H1 (cell line): ENCODE measurements at regions not wholly inside any gene's neighbourhood (a gene's known extent, or its start where the extent isn't known, plus 50 kb on each side); places are given as distances from the start of the nearest gene placed in this dataset.

Experiments
- CTCF ChIA-PET: fragments of 300-600 bp; sonication (Branson Sonifier 250); formaldehyde crosslinking; loops from one replicate; lab custom pipeline; 2021; ENCODE audit not compliant: partially characterized antibody; lab: Charles Lee
- POLR2A ChIA-PET: fragments of 300-600 bp; sonication (Branson Sonifier 250); formaldehyde crosslinking; loops from one replicate; lab custom pipeline; 2021; ENCODE audit warnings: inconsistent platforms; ENCODE audit not compliant: partially characterized antibody; lab: Charles Lee
- DNase-seq, 2 experiments: peaks; one replicate each; pipeline versions ENCODE4 v3.0.0 to v3.0.0-alpha.2; 2010 to 2022; ENCODE audit warnings: low spot score in 2 of 2, low read depth in 1 of 2, mixed read lengths in 1 of 2
- FAIRE-seq: peaks from 2 replicates; lab custom pipeline; 2011; peaks lifted over from hg19 to GRCh38; lab: Jason Lieb, UNC
- H2AFZ ChIP-seq: 2 replicates; pipeline ENCODE4 v1.8.1; 2012; ENCODE audit warnings: low read length, inconsistent platforms
- H2AK5ac ChIP-seq: 2 replicates; pipeline ENCODE4 v1.6.1; 2013; ENCODE audit warnings: low read depth, low read length
- H2BK120ac ChIP-seq: replicated peaks from 2 replicates; pipeline ENCODE3; 2013; ENCODE audit warnings: low read depth, low read length, inconsistent platforms
- H2BK12ac ChIP-seq: 2 replicates; pipeline ENCODE4 v1.6.1; 2013; ENCODE audit warnings: low read depth, low read length
- H2BK15ac ChIP-seq: 2 replicates; pipeline ENCODE4 v1.6.1; 2013; ENCODE audit warnings: low read length
- H2BK20ac ChIP-seq: 2 replicates; pipeline ENCODE4 v1.6.1; 2013; ENCODE audit warnings: low read length
- H2BK5ac ChIP-seq: 2 replicates; pipeline ENCODE4 v1.6.1; 2013; ENCODE audit warnings: low read depth, low read length
- H3K14ac ChIP-seq: 2 replicates; pipeline ENCODE4 v1.6.1; 2013; ENCODE audit warnings: inconsistent platforms; ENCODE audit not compliant: insufficient read length
- H3K18ac ChIP-seq: 2 replicates; pipeline ENCODE4 v1.6.1; 2013; ENCODE audit warnings: low read length; ENCODE audit errors: extremely low read depth
- H3K23ac ChIP-seq: 2 replicates; pipeline ENCODE4 v1.6.1; 2013; ENCODE audit warnings: inconsistent platforms; ENCODE audit not compliant: insufficient read length
- H3K23me2 ChIP-seq: 2 replicates; pipeline ENCODE4 v1.6.1; 2013; ENCODE audit warnings: low read depth, low read length
- H3K27ac ChIP-seq: 2 replicates; pipeline ENCODE4 v1.6.1; 2011; ENCODE audit warnings: low read depth, low read length, inconsistent platforms
- H3K27me3 ChIP-seq, 4 experiments: replicated peaks in 1 of 4; 1 replicate in 1 of 4; 2 replicates in 3 of 4; pipeline versions ENCODE4 v1.6.1 to v1.8.1; 2011 to 2013; ENCODE audit warnings: low read length in 3 of 4, mild to moderate bottlenecking in 3 of 4, inconsistent platforms in 2 of 4, mixed read lengths in 2 of 4, moderate library complexity in 1 of 4; ENCODE audit not compliant: control insufficient read depth in 3 of 4, insufficient read depth in 3 of 4; ENCODE audit errors: extremely low read depth in 1 of 4
- H3K36me3 ChIP-seq, 4 experiments: 2 replicates each; pipeline versions ENCODE4 v1.6.1 to v1.8.1; 2011 to 2013; ENCODE audit warnings: mild to moderate bottlenecking in 4 of 4, low read length in 3 of 4, moderate library complexity in 2 of 4, control low read depth in 1 of 4, inconsistent platforms in 1 of 4; ENCODE audit not compliant: insufficient read depth in 4 of 4, control insufficient read depth in 2 of 4
- H3K4ac ChIP-seq: replicated peaks from 2 replicates; pipeline ENCODE3; 2013; ENCODE audit warnings: low read length, low read depth, mixed read lengths, inconsistent platforms; ENCODE audit not compliant: insufficient read length
- H3K4me1 ChIP-seq, 4 experiments: replicated peaks in 1 of 4; 1 replicate in 1 of 4; 2 replicates in 3 of 4; pipeline versions ENCODE4 v1.6.1 to v1.8.1; 2011 to 2013; ENCODE audit warnings: low read length in 3 of 4, inconsistent platforms in 2 of 4, mixed read lengths in 1 of 4; ENCODE audit not compliant: insufficient read depth in 4 of 4, control insufficient read depth in 3 of 4
- H3K4me2 ChIP-seq, 2 experiments: 2 replicates each; pipeline versions ENCODE4 v1.6.1 to v1.8.1; 2011 to 2013; ENCODE audit warnings: low read depth in 2 of 2, low read length in 2 of 2, control low read depth in 1 of 2, inconsistent platforms in 1 of 2, mild to moderate bottlenecking in 1 of 2; ENCODE audit not compliant: insufficient read depth in 1 of 2
- H3K4me3 ChIP-seq, 4 experiments: fragments of 200-600, 300-600 bp in 1 of 4; sonication (generic), shearing (Covaris generic), sonication (Bioruptor Twin) in 1 of 4; 2 replicates each; pipeline versions ENCODE4 v1.5.1 to v1.8.1; 2011 to 2016; ENCODE audit warnings: low read length in 4 of 4, low read depth in 3 of 4, control low read depth in 2 of 4, inconsistent platforms in 2 of 4, mild to moderate bottlenecking in 2 of 4, mixed read lengths in 1 of 4, moderate library complexity in 1 of 4; ENCODE audit not compliant: insufficient read depth in 2 of 4; ENCODE audit errors: extremely low read depth in 1 of 4
- H3K56ac ChIP-seq: replicated peaks from 2 replicates; pipeline ENCODE3; 2013; ENCODE audit warnings: low read depth, mild to moderate bottlenecking, mixed read lengths, low read length, inconsistent platforms; ENCODE audit not compliant: insufficient read length
- H3K79me1 ChIP-seq: 2 replicates; pipeline ENCODE4 v1.6.1; 2013; ENCODE audit warnings: low read depth, low read length, control low read depth
- H3K79me2 ChIP-seq, 2 experiments: 2 replicates each; pipeline versions ENCODE4 v1.6.1 to v1.8.1; 2012 to 2013; ENCODE audit warnings: low read length in 2 of 2, mild to moderate bottlenecking in 2 of 2, inconsistent platforms in 1 of 2; ENCODE audit not compliant: insufficient read depth in 2 of 2, control insufficient read depth in 1 of 2
- H3K9ac ChIP-seq, 4 experiments: replicated peaks in 1 of 4; 1 replicate in 1 of 4; 2 replicates in 3 of 4; pipeline versions ENCODE4 v1.6.1 to v1.8.1; 2011 to 2013; ENCODE audit warnings: low read depth in 3 of 4, low read length in 3 of 4, control low read depth in 2 of 4, mild to moderate bottlenecking in 2 of 4, moderate library complexity in 2 of 4, inconsistent platforms in 1 of 4; ENCODE audit errors: extremely low read depth in 1 of 4
- H3K9me3 ChIP-seq, 2 experiments: 2 replicates each; pipeline versions ENCODE4 v1.6.1 to v1.8.1; 2012 to 2013; ENCODE audit warnings: mild to moderate bottlenecking in 2 of 2, moderate library complexity in 2 of 2, control low read depth in 1 of 2, inconsistent platforms in 1 of 2, low read depth in 1 of 2, low read length in 1 of 2, mixed read lengths in 1 of 2; ENCODE audit not compliant: insufficient read depth in 2 of 2
- H4K20me1 ChIP-seq, 2 experiments: replicated peaks in 1 of 2; 2 replicates each; pipeline versions ENCODE3 to v1.8.1; 2011 to 2013; ENCODE audit warnings: inconsistent platforms in 2 of 2, low read length in 2 of 2, mild to moderate bottlenecking in 1 of 2; ENCODE audit not compliant: insufficient read depth in 2 of 2, control insufficient read depth in 1 of 2
- H4K5ac ChIP-seq: 2 replicates; pipeline ENCODE4 v1.6.1; 2013; ENCODE audit warnings: low read length, low read depth, mixed read lengths, inconsistent platforms; ENCODE audit not compliant: insufficient read length
- H4K8ac ChIP-seq: 2 replicates; pipeline ENCODE4 v1.8.0; 2013; ENCODE audit warnings: mild to moderate bottlenecking, moderate library complexity, low read length, inconsistent platforms; ENCODE audit not compliant: insufficient read depth; ENCODE audit errors: extremely low read depth
- H4K91ac ChIP-seq: replicated peaks from 2 replicates; pipeline ENCODE3; 2013; ENCODE audit warnings: low read length, mixed read lengths, inconsistent platforms; ENCODE audit not compliant: insufficient read length
- BCL11A ChIP-seq, 2 experiments: IDR thresholded peaks; one replicate each; pipeline ENCODE4 v1.6.1; 2011; ENCODE audit warnings: low read depth in 2 of 2, low read length in 2 of 2, mild to moderate bottlenecking in 2 of 2
- CREB1 ChIP-seq: IDR thresholded peaks from 2 replicates; pipeline ENCODE4 v1.6.1; 2012; ENCODE audit warnings: inconsistent platforms
- POLR2AphosphoS5 ChIP-seq: IDR thresholded peaks from 2 replicates; pipeline ENCODE4 v1.6.1; 2011; ENCODE audit warnings: low read depth, low read length
- SUZ12 ChIP-seq: fragments of 200-600 bp; sonication (generic); IDR thresholded peaks from 2 replicates; pipeline ENCODE4 v1.6.1; 2012; ENCODE audit warnings: mild to moderate bottlenecking, inconsistent platforms, low read length, moderate library complexity, mixed read lengths
- YY1 ChIP-seq: IDR thresholded peaks from 2 replicates; pipeline ENCODE4 v1.6.1; 2011; ENCODE audit warnings: low read depth, mild to moderate bottlenecking, low read length
- ZNF274 ChIP-seq: IDR thresholded peaks from 2 replicates; pipeline ENCODE4 v1.7.0; 2012; ENCODE audit warnings: low read length, borderline replicate concordance; ENCODE audit errors: extremely low read depth
- WGBS, 2 experiments: shearing (Covaris generic) in 1 of 2; methylation state at CpG; one replicate each; pipeline versions ENCODE4 v1.1.6 to v1.1.7; 2013 to 2015; ENCODE audit warnings: low lambda C conversion rate in 2 of 2, mixed read lengths in 2 of 2, inconsistent platforms in 1 of 2, low coverage in 1 of 2, missing lambda C conversion rate in 1 of 2; ENCODE audit not compliant: insufficient replicate concordance in 2 of 2, insufficient coverage in 1 of 2, insufficient read length in 1 of 2; ENCODE audit errors: extremely low coverage in 1 of 2, missing lambda C conversion rate in 1 of 2; 5-methylcytosine and 5-hydroxymethylcytosine counted together

- ChIA-PET CTCF (interaction anchor here (1.0 to 2.0 kb wide), 3 partner anchors 8 to 25 kb away, joined by 3 to 13 read pairs (median 4); no protein-coding TSS in a partner anchor), POLR2A (no interaction called here)
- no peak overlapping the region for H4K8ac ChIP-seq
- no peak for DNase-seq
- H2BK5ac ChIP-seq: no peak overlapping the region
- H2AFZ ChIP-seq: no peak overlapping the region
- no peaks in the 10 kb centered on the region for H3K79me1 ChIP-seq
- no peak overlapping the region for H3K56ac ChIP-seq
- no peak overlapping the region for H3K18ac ChIP-seq
- H3K27ac ChIP-seq: no peak overlapping the region
- H3K4me3 ChIP-seq: no peak overlapping the region
- no peaks in the 10 kb centered on the region for H3K9me3 ChIP-seq
- no peaks in the 10 kb centered on the region for H4K20me1 ChIP-seq
- no peak overlapping the region for H4K91ac ChIP-seq
- no peaks in the 10 kb centered on the region for H3K4me1 ChIP-seq
- H3K23me2 ChIP-seq: no peaks in the 10 kb centered on the region; the same call in 1 of the 2 replicates
- H3K23ac ChIP-seq: no peak overlapping the region
- H2AK5ac ChIP-seq: no peak overlapping the region
- no peak overlapping the region for H3K4ac ChIP-seq
- no peak overlapping the region for H3K14ac ChIP-seq
- TF ChIP-seq YY1 (no peak), SUZ12 (no peak), BCL11A (IDR thresholded peaks at IDR 0.05; ENCODE audit: low read depth in 2 of 2, low read length in 2 of 2) (no peak), ZNF274 (no peak), CREB1 (no peak), POLR2AphosphoS5 (no peak)
- H3K79me2 ChIP-seq: no peaks in the 10 kb centered on the region
- H3K4me2 ChIP-seq: no peak overlapping the region
- FAIRE-seq: no peak
- no peak overlapping the region for H2BK15ac ChIP-seq
- no peak overlapping the region for H3K9ac ChIP-seq
- no peak overlapping the region for H2BK12ac ChIP-seq
- H4K5ac ChIP-seq: no peak overlapping the region
- H2BK20ac ChIP-seq: no peak overlapping the region
- 88 to 100% methylated on average over 1 of the region's 3 CpGs for WGBS, 2 experiments
- H3K36me3 ChIP-seq: no peaks in the 10 kb centered on the region
- H3K27me3 ChIP-seq: no peaks in the 10 kb centered on the region
- H2BK120ac ChIP-seq: no peak overlapping the region
Measured at GRCh38 chr12:13668880-13669279, 312.5 kb downstream of the GRIN2B start.
